ENCODE measurements at regions not wholly inside any gene's neighbourhood (a gene's known extent, or its start where the extent isn't known, plus 50 kb on each side); places are given as distances from the start of the nearest gene placed in this dataset.

DNA sequence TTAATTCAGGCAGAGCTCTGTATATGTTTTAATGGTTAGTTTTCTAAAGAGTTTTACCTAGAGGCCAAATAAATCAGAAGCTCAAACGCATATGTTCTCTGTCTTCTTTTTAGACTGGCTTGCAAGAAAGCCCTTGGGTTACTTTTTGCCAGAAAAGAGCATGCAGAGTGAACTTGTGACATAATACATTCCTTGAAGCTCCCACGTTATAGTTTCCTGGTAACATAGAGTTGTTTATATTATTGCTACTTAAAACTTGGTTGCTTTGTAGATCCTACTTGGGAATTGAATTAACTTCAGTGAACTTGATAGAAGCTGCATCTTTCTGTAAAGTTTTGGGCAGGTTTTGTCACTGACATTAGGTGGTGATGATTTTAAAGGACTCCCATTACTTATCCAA, 102.9 kb downstream of the C9orf152 start:
- Histone ChIP-seq H3K9ac (ENCODE audit: insufficient read depth in 1 of 2, low read length in 2 of 2) (no peak overlapping the region), H3K4me3 (no peak overlapping the region), H3K36me3 (ENCODE audit: control insufficient read depth in 4 of 4, insufficient read depth in 4 of 4, low read length in 4 of 4) (peaks cover 0 to 9% (median 1%) of the 10 kb centered on the region in 4 donors), H3K27me3 (ENCODE audit: control insufficient read depth in 3 of 3, insufficient read depth in 3 of 3, low read length in 2 of 3) (no peaks in the 10 kb centered on the region), H3K27ac (ENCODE audit: low read depth in 1 of 2, low read length in 1 of 2) (no peak overlapping the region), H3K9me3 (ENCODE audit: control insufficient read depth in 4 of 4, insufficient read depth in 3 of 4, low read length in 3 of 4) (no peaks in the 10 kb centered on the region), H3K4me1 (ENCODE audit: control insufficient read depth in 5 of 5, insufficient read depth in 5 of 5, low read length in 5 of 5) (peaks cover 6 to 39% (median 22%) of the 10 kb centered on the region in 5 donors)
- ATAC-seq (ENCODE audit: insufficient read depth, low FRiP score): no peak
- WGBS, 2 donors: 29 to 58% methylated on average over 2 of the region's 2 CpGs
- no peak for TF ChIP-seq CTCF (IDR thresholded peaks at IDR 0.05; ENCODE audit: control extremely low read depth, extremely low read depth)
- DNase-seq: peak in 2 of 3 donors; percentile 76 to 80

- Histone ChIP-seq H3K4me1 (ENCODE audit: control insufficient read depth in 5 of 5, insufficient read depth in 5 of 5, low read length in 5 of 5) (peaks cover 6 to 28% (median 22%) of the 10 kb centered on the region in 5 donors), H3K27ac (ENCODE audit: low read depth in 1 of 2, low read length in 1 of 2) (peak overlapping the region in 1 of 2 donors; percentile 41), H3K4me3 (no peak overlapping the region), H3K9me3 (ENCODE audit: control insufficient read depth in 4 of 4, insufficient read depth in 3 of 4, low read length in 3 of 4) (no peaks in the 10 kb centered on the region), H3K9ac (ENCODE audit: insufficient read depth in 1 of 2, low read length in 2 of 2) (no peak overlapping the region), H3K36me3 (ENCODE audit: control insufficient read depth in 4 of 4, insufficient read depth in 4 of 4, low read length in 4 of 4) (peaks cover 0 to 9% (median 1%) of the 10 kb centered on the region in 4 donors), H3K27me3 (ENCODE audit: control insufficient read depth in 3 of 3, insufficient read depth in 3 of 3, low read length in 2 of 3) (no peaks in the 10 kb centered on the region)
- 76 to 78% methylated on average over 2 of the region's 2 CpGs for WGBS, 2 donors
- DNase-seq (no peak), ATAC-seq (ENCODE audit: insufficient read depth, low FRiP score) (no peak)
- TF ChIP-seq CTCF (IDR thresholded peaks at IDR 0.05; ENCODE audit: control extremely low read depth, extremely low read depth): no peak
Measured at GRCh38 chr9:110106661-110107060, 101.3 kb downstream of the C9orf152 start.

DNA sequence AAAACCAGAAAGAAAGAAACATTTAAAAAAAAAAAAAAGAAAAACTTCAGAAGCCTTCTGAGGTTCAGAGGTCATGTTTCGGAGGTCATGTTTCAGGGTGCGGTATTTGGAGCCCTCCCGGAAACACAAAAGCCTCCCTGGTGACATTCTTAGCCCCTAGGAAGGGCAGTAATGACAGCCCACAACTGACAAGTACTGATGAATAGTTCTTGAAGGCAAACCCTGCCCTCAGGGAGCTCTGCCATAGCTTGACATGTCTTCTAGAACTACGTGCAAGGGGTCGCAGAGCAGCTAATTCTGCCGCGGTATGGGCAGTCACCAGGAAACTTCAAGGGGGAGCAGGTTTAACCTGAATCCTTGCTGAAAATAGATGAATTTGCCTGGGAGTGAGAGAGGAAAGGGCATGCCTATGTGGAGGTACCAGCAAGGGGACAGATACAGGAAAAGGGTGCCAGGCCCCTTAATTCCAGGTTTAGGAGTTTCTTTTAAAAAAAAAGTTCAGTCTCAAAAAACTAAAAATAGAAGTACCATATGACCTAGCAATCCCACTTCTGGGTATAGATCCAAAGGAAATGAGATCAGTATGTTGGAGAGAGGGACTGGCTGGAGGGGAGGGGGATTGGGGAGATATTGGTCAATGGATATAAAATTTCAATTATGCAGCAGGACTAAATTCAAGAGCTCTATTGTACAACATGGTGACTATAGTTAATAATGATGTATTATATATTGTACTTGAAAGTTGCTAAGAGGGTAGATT, 98.4 kb downstream of the C9orf152 start:
- Histone ChIP-seq H3K4me1 (ENCODE audit: control insufficient read depth in 5 of 5, insufficient read depth in 5 of 5, low read length in 5 of 5) (peaks cover 2 to 23% (median 17%) of the 10 kb centered on the region in 5 donors), H3K27me3 (ENCODE audit: control insufficient read depth in 3 of 3, insufficient read depth in 3 of 3, low read length in 2 of 3) (no peaks in the 10 kb centered on the region), H3K9ac (ENCODE audit: insufficient read depth in 1 of 2, low read length in 2 of 2) (no peak overlapping the region), H3K27ac (ENCODE audit: low read depth in 1 of 2, low read length in 1 of 2) (no peak overlapping the region), H3K36me3 (ENCODE audit: control insufficient read depth in 4 of 4, insufficient read depth in 4 of 4, low read length in 4 of 4) (peaks cover 0 to 6% (median 0%) of the 10 kb centered on the region in 4 donors), H3K9me3 (ENCODE audit: control insufficient read depth in 4 of 4, insufficient read depth in 3 of 4, low read length in 3 of 4) (no peaks in the 10 kb centered on the region), H3K4me3 (no peak overlapping the region)
- DNase-seq: no peak
- no peak for TF ChIP-seq CTCF (IDR thresholded peaks at IDR 0.05; ENCODE audit: control extremely low read depth, extremely low read depth)
- WGBS, 2 donors: 79 to 87% methylated on average over 7 of the region's 7 CpGs
- no peak for ATAC-seq (ENCODE audit: insufficient read depth, low FRiP score)

Data from lung (tissue), 11 donors.